ENCODE measurements at regions not wholly inside any gene's neighbourhood (a gene's known extent, or its start where the extent isn't known, plus 50 kb on each side); places are given as distances from the start of the nearest gene placed in this dataset.

- no peak for DNase-seq
- no peak overlapping the region for H3K4me3 ChIP-seq
- H3K27ac ChIP-seq (replicated peaks): no peak overlapping the region
- no peak for TF ChIP-seq CTCF (IDR thresholded peaks at IDR 0.05; ENCODE audit: borderline replicate concordance)
- intact Hi-C loops (cut with micrococcal nuclease): no loop called here
- H3K4me1 ChIP-seq: no peaks in the 10 kb centered on the region
- H3K36me3 ChIP-seq: no peaks in the 10 kb centered on the region
- H3K27me3 ChIP-seq (ENCODE audit: low read depth): no peaks in the 10 kb centered on the region
- no peaks in the 10 kb centered on the region for H3K9me3 ChIP-seq (replicated peaks)
These were observed 98.0 kb downstream of the CRPPA start for GRCh38 chr7:16323313-16323712.

- Histone ChIP-seq H3K9me3 (replicated peaks) (no peaks in the 10 kb centered on the region), H3K27ac (replicated peaks) (no peak overlapping the region), H3K4me1 (no peaks in the 10 kb centered on the region), H3K4me3 (no peak overlapping the region), H3K27me3 (ENCODE audit: low read depth) (no peaks in the 10 kb centered on the region), H3K36me3 (no peaks in the 10 kb centered on the region)
- TF ChIP-seq CTCF (IDR thresholded peaks at IDR 0.05; ENCODE audit: borderline replicate concordance): no peak
- DNase-seq: no peak
- intact Hi-C loops (cut with micrococcal nuclease): no loop called here
These were observed 101.2 kb downstream of the CRPPA start for GRCh38 chr7:16320099-16320660.

- Histone ChIP-seq H3K36me3 (no peaks in the 10 kb centered on the region), H3K27me3 (ENCODE audit: low read depth) (no peaks in the 10 kb centered on the region), H3K27ac (replicated peaks) (no peak overlapping the region), H3K4me3 (no peak overlapping the region), H3K9me3 (replicated peaks) (no peaks in the 10 kb centered on the region), H3K4me1 (no peaks in the 10 kb centered on the region)
- DNase-seq: no peak
- intact Hi-C loops (cut with micrococcal nuclease): no loop called here
- TF ChIP-seq CTCF (IDR thresholded peaks at IDR 0.05; ENCODE audit: borderline replicate concordance): no peak
These were observed 102.1 kb downstream of the CRPPA start for GRCh38 chr7:16318989-16319915.

- Histone ChIP-seq H3K4me1 (no peaks in the 10 kb centered on the region), H3K9me3 (replicated peaks) (no peaks in the 10 kb centered on the region), H3K4me3 (no peak overlapping the region), H3K27ac (replicated peaks) (no peak overlapping the region), H3K27me3 (ENCODE audit: low read depth) (no peaks in the 10 kb centered on the region), H3K36me3 (no peaks in the 10 kb centered on the region)
- TF ChIP-seq CTCF (IDR thresholded peaks at IDR 0.05; ENCODE audit: borderline replicate concordance): no peak
- intact Hi-C loops (cut with micrococcal nuclease): no loop called here
- no peak for DNase-seq
These were observed 102.9 kb downstream of the CRPPA start for GRCh38 chr7:16318463-16318862.

- Histone ChIP-seq H3K36me3 (no peaks in the 10 kb centered on the region), H3K4me1 (no peaks in the 10 kb centered on the region), H3K27ac (replicated peaks) (no peak overlapping the region), H3K4me3 (no peak overlapping the region), H3K9me3 (replicated peaks) (no peaks in the 10 kb centered on the region), H3K27me3 (ENCODE audit: low read depth) (no peaks in the 10 kb centered on the region)
- no peak for DNase-seq
- TF ChIP-seq CTCF (IDR thresholded peaks at IDR 0.05; ENCODE audit: borderline replicate concordance): no peak
- intact Hi-C loops (cut with micrococcal nuclease): no loop called here
These were observed 103.9 kb downstream of the CRPPA start for GRCh38 chr7:16317406-16317805.
